B cell (primary cell): ENCODE measurements at regions not wholly inside any gene's neighbourhood (a gene's known extent, or its start where the extent isn't known, plus 50 kb on each side); places are given as distances from the start of the nearest gene placed in this dataset.

Experiments
- ATAC-seq: fragments of 200-7000 bp; cut with Tn5 transposase; one replicate; pipeline ENCODE4 v1.10.0; 2021; ENCODE audit warnings: low read depth, mild to moderate bottlenecking, moderate number of reproducible peaks, moderate library complexity
- CTCF ChIA-PET: fragments of 350-600 bp; sonication (Branson Sonifier 250); formaldehyde crosslinking; loops from one replicate; lab custom pipeline; 2021; ENCODE audit warnings: antibody characterized with exemption, inconsistent platforms; lab: Charles Lee
- POLR2A ChIA-PET: fragments of 350-600 bp; sonication (Branson Sonifier 250); formaldehyde crosslinking; loops from one replicate; lab custom pipeline; 2021; ENCODE audit warnings: antibody characterized with exemption; lab: Charles Lee
- DNase-seq: peaks from one replicate; pipeline ENCODE4 v3.0.0; 2013
- H2AFZ ChIP-seq: 2 replicates; pipeline ENCODE4 v1.6.1; 2012; ENCODE audit warnings: mild to moderate bottlenecking, low read depth, low read length; ENCODE audit not compliant: insufficient read depth, poor library complexity, severe bottlenecking
- H3K27ac ChIP-seq, 2 donors: 1 replicate in 1 of 2; 2 replicates in 1 of 2; pipeline ENCODE4 v1.5.1; 2012 to 2013; ENCODE audit warnings: low read length in 2 of 2, mild to moderate bottlenecking in 2 of 2, moderate library complexity in 1 of 2
- H3K27me3 ChIP-seq, 4 experiments: fragments of 200-600 bp in 1 of 4; sonication (generic) in 1 of 4; replicated peaks in 1 of 4; 1 replicate in 2 of 4; 2 replicates in 2 of 4; pipeline versions ENCODE4 v1.6.1 to v1.7.0; 2013 to 2016; ENCODE audit warnings: low read length in 3 of 4, mild to moderate bottlenecking in 2 of 4, mixed read lengths in 1 of 4, moderate library complexity in 1 of 4; ENCODE audit not compliant: insufficient read depth in 4 of 4, control insufficient read depth in 3 of 4; ENCODE audit errors: control extremely low read depth in 1 of 4
- H3K36me3 ChIP-seq, 2 experiments: replicated peaks in 1 of 2; 1 replicate in 1 of 2; 2 replicates in 1 of 2; pipeline versions ENCODE4 v1.6.1 to v1.7.1; 2013; ENCODE audit warnings: low read length in 1 of 2; ENCODE audit not compliant: insufficient read depth in 2 of 2, control insufficient read depth in 1 of 2; ENCODE audit errors: control extremely low read depth in 1 of 2, extremely low read depth in 1 of 2
- H3K4me1 ChIP-seq, 2 donors: fragments of 200-600 bp in 1 of 2; sonication (generic) in 1 of 2; 1 replicate in 1 of 2; 2 replicates in 1 of 2; pipeline versions ENCODE4 v1.5.1 to v1.6.1; 2013 to 2017; ENCODE audit warnings: low read length in 2 of 2; ENCODE audit not compliant: control insufficient read depth in 2 of 2, insufficient read depth in 2 of 2
- H3K4me2 ChIP-seq: replicated peaks from 2 replicates; pipeline ENCODE3; 2012; ENCODE audit warnings: mild to moderate bottlenecking, low read depth, low read length; ENCODE audit not compliant: poor library complexity, severe bottlenecking
- H3K4me3 ChIP-seq, 5 experiments: fragments of 200-600 bp in 1 of 5; sonication (generic) in 1 of 5; 1 replicate in 3 of 5; 2 replicates in 2 of 5; pipeline versions ENCODE4 v1.5.1 to v1.7.0; 2011 to 2016; ENCODE audit warnings: low read length in 4 of 5, mild to moderate bottlenecking in 4 of 5, low read depth in 2 of 5, control low read depth in 1 of 5, moderate library complexity in 1 of 5; ENCODE audit not compliant: insufficient read depth in 1 of 5; ENCODE audit errors: control extremely low read depth in 1 of 5, extremely low read depth in 1 of 5
- H3K79me2 ChIP-seq: fragments of 200-600 bp; sonication (generic); one replicate; pipeline ENCODE4 v1.6.0; 2016; ENCODE audit warnings: low read length; ENCODE audit not compliant: control insufficient read depth, insufficient read depth
- H3K9ac ChIP-seq: fragments of 200-600 bp; sonication (generic); 2 replicates; pipeline ENCODE4 v1.6.1; 2017; ENCODE audit warnings: mild to moderate bottlenecking, low read length, moderate library complexity
- H3K9me3 ChIP-seq, 3 donors: one replicate each; pipeline versions ENCODE4 v1.6.1 to v1.7.1; 2013; ENCODE audit warnings: low read length in 2 of 3; ENCODE audit not compliant: control insufficient read depth in 2 of 3, insufficient read depth in 1 of 3; ENCODE audit errors: control extremely low read depth in 1 of 3
- H4K20me1 ChIP-seq: 2 replicates; pipeline ENCODE4 v1.6.0; 2012; ENCODE audit warnings: mild to moderate bottlenecking, low read length; ENCODE audit not compliant: insufficient read depth, control insufficient read depth, poor library complexity, severe bottlenecking
- H3K27ac Mint-ChIP-seq: one replicate; pipeline ENCODE4 v1.8.0; 2021; ENCODE audit warnings: mixed read lengths
- H3K27me3 Mint-ChIP-seq: one replicate; pipeline ENCODE4 v1.8.0; 2021; ENCODE audit warnings: mixed read lengths
- H3K4me1 Mint-ChIP-seq: one replicate; pipeline ENCODE4 v1.8.0; 2021; ENCODE audit warnings: mixed read lengths
- H3K4me3 Mint-ChIP-seq: one replicate; pipeline ENCODE4 v1.8.0; 2021; ENCODE audit warnings: mixed read lengths
- H3K9me3 Mint-ChIP-seq: one replicate; pipeline ENCODE4 v1.8.0; 2022; ENCODE audit warnings: mixed read lengths; ENCODE audit not compliant: insufficient read depth
- CTCF ChIP-seq: fragments of 200-600 bp; IDR thresholded peaks from one replicate; pipeline ENCODE4 v1.8.0; 2022; ENCODE audit warnings: antibody characterized with exemption, mild to moderate bottlenecking
- EZH2 ChIP-seq: IDR thresholded peaks from 2 replicates; pipeline ENCODE4 v1.6.1; 2012; ENCODE audit warnings: borderline replicate concordance, low read depth, mild to moderate bottlenecking, moderate library complexity, low read length; ENCODE audit not compliant: insufficient read depth, poor library complexity, severe bottlenecking
- WGBS: methylation state at CpG from one replicate; pipeline ENCODE4 v1.1.5; 2013; ENCODE audit warnings: missing lambda C conversion rate; ENCODE audit not compliant: insufficient coverage; 5-methylcytosine and 5-hydroxymethylcytosine counted together
- intact Hi-C: fragments of 100-400 bp; cut with micrococcal nuclease; formaldehyde crosslinking; loops from one replicate; pipeline ENCODE4 v1.10.0; 2022

- Histone ChIP-seq H3K9me3 (peaks cover 0 to 5% (median 0%) of the 10 kb centered on the region in 3 donors), H3K36me3 (no peaks in the 10 kb centered on the region), H3K4me3 (no peak overlapping the region), H3K27me3 (peaks cover 0 to 2% (median 0%) of the 10 kb centered on the region in 4 experiments), H3K27ac (no peak overlapping the region), H4K20me1 (no peaks in the 10 kb centered on the region), H3K79me2 (no peaks in the 10 kb centered on the region), H3K9ac (no peak overlapping the region), H2AFZ (no peak overlapping the region), H3K4me2 (no peak overlapping the region), H3K4me1 (no peaks in the 10 kb centered on the region)
- Mint-ChIP-seq H3K27ac (no peak overlapping the region), H3K9me3 (no peaks in the 10 kb centered on the region), H3K4me3 (no peak overlapping the region), H3K27me3 (peaks cover 11% of the 10 kb centered on the region), H3K4me1 (peaks cover 4% of the 10 kb centered on the region)
- POLR2A ChIA-PET = no interaction called here
- CTCF ChIA-PET = no interaction called here
- intact Hi-C loops = no loop called here
- TF ChIP-seq CTCF = no peak
- no peak for TF ChIP-seq EZH2
- no peak for ATAC-seq
- 85% methylated on average over 9 of the region's 12 CpGs for WGBS
- DNase-seq = no peak
These were observed 282.2 kb downstream of the ADGRD1 start for GRCh38 chr12:131235871-131236271.

GRCh38 chr12:131239384-131240094 lies 285.8 kb downstream of the ADGRD1 start:
- no peak overlapping the region for H3K27ac ChIP-seq
- no peak overlapping the region for H3K9ac ChIP-seq
- H3K27ac Mint-ChIP-seq = no peak overlapping the region

More at GRCh38 chr12:131239384-131240094, 285.8 kb downstream of the ADGRD1 start:
- DNase-seq (no peak), ATAC-seq (no peak)
- TF ChIP-seq EZH2 (no peak), CTCF (no peak)
- H3K4me3 ChIP-seq = no peak overlapping the region
- POLR2A ChIA-PET = no interaction called here
- Mint-ChIP-seq H3K4me3 (no peak overlapping the region), H3K9me3 (no peaks in the 10 kb centered on the region), H3K27me3 (peaks cover 4% of the 10 kb centered on the region), H3K4me1 (no peaks in the 10 kb centered on the region)
- no peaks in the 10 kb centered on the region for H3K27me3 ChIP-seq
- H4K20me1 ChIP-seq = no peaks in the 10 kb centered on the region
- H3K4me2 ChIP-seq = no peak overlapping the region
- no peaks in the 10 kb centered on the region for H3K79me2 ChIP-seq
- H3K36me3 ChIP-seq = no peaks in the 10 kb centered on the region
- H3K4me1 ChIP-seq = no peaks in the 10 kb centered on the region
- peaks cover 0 to 4% (median 0%) of the 10 kb centered on the region in 3 donors for H3K9me3 ChIP-seq
- 51% methylated on average over 3 of the region's 7 CpGs for WGBS
- intact Hi-C loops = no loop called here
- no peak overlapping the region for H2AFZ ChIP-seq
- CTCF ChIA-PET = no interaction called here
